Activated CD4-positive, alpha-beta T cell treated with anti-CD3 and anti-CD28 coated beads for 4 hours (primary cell): ENCODE measurements at regions not wholly inside any gene's neighbourhood (a gene's known extent, or its start where the extent isn't known, plus 50 kb on each side); places are given as distances from the start of the nearest gene placed in this dataset.

Source experiments
- DNase-seq, 2 donors: peaks; one replicate each; pipeline ENCODE4 v3.0.0-alpha.2; 2020

GRCh38 chr17:22453181-22453580 lies 760.9 kb downstream of the KCNJ18 start:
- no peak for DNase-seq

- DNase-seq, result no peak
Observed at GRCh38 chr17:22454070-22454999, 762.0 kb downstream of the KCNJ18 start.

- DNase-seq, result no peak
Observed at GRCh38 chr17:22459331-22459952, 767.1 kb downstream of the KCNJ18 start.

GRCh38 chr17:22459953-22460350 lies 767.6 kb downstream of the KCNJ18 start:
- DNase-seq, result no peak

GRCh38 chr17:22460461-22461063 lies 768.2 kb downstream of the KCNJ18 start:
- no peak for DNase-seq

- no peak for DNase-seq
Observed at GRCh38 chr17:22461460-22462145, 769.3 kb downstream of the KCNJ18 start.

- DNase-seq, result no peak
Observed at GRCh38 chr17:22462461-22462860, 770.1 kb downstream of the KCNJ18 start.

- DNase-seq, result no peak
Observed at GRCh38 chr17:22463110-22463850, 771.0 kb downstream of the KCNJ18 start.

GRCh38 chr17:22464041-22464440 lies 771.7 kb downstream of the KCNJ18 start:
- DNase-seq, result no peak

GRCh38 chr17:22467720-22468119 lies 775.4 kb downstream of the KCNJ18 start:
- DNase-seq, result no peak

GRCh38 chr17:22469101-22469880 lies 777.0 kb downstream of the KCNJ18 start:
- DNase-seq, result no peak

- no peak for DNase-seq
Observed at GRCh38 chr17:22469941-22470340, 777.6 kb downstream of the KCNJ18 start.

- no peak for DNase-seq
Observed at GRCh38 chr17:22470411-22471175, 778.3 kb downstream of the KCNJ18 start.

GRCh38 chr17:22484826-22485225 lies 792.5 kb downstream of the KCNJ18 start:
- no peak for DNase-seq

- no peak for DNase-seq
Observed at GRCh38 chr17:22490399-22490798, 798.1 kb downstream of the KCNJ18 start.

GRCh38 chr17:22492331-22492730 lies 800.0 kb downstream of the KCNJ18 start:
- DNase-seq, result no peak

GRCh38 chr17:22496450-22496849 lies 804.1 kb downstream of the KCNJ18 start:
- DNase-seq, result no peak

- DNase-seq, result no peak
Observed at GRCh38 chr17:22503322-22503899, 811.1 kb downstream of the KCNJ18 start.

GRCh38 chr17:22505660-22506059 lies 813.3 kb downstream of the KCNJ18 start:
- no peak for DNase-seq

- DNase-seq, result no peak
Observed at GRCh38 chr17:22506231-22506630, 813.9 kb downstream of the KCNJ18 start.
